ENCODE measurements at regions not wholly inside any gene's neighbourhood (a gene's known extent, or its start where the extent isn't known, plus 50 kb on each side); places are given as distances from the start of the nearest gene placed in this dataset.

GRCh38 chr20:55365745-55366144, 639.6 kb downstream of the CBLN4 start (continued):
- TF ChIP-seq ARNTL (CRISPR knock-in tag; IDR thresholded peaks at IDR 0.05; ENCODE audit: borderline replicate concordance, low read depth) = no peak

- ATAC-seq = no peak
- TF ChIP-seq ARNTL (CRISPR knock-in tag; IDR thresholded peaks at IDR 0.05; ENCODE audit: borderline replicate concordance, low read depth) = no peak
- no peak for TF ChIP-seq ZC3H10 (CRISPR knock-in tag; IDR thresholded peaks at IDR 0.05)
- TF ChIP-seq PPARA (CRISPR knock-in tag; IDR thresholded peaks at IDR 0.05; ENCODE audit: borderline replicate concordance) = no peak
- TF ChIP-seq OSR1 (CRISPR knock-in tag; IDR thresholded peaks at IDR 0.05) = no peak
- no peak for TF ChIP-seq BACH2 (CRISPR knock-in tag; IDR thresholded peaks at IDR 0.05; ENCODE audit: borderline replicate concordance)
- no peak for TF ChIP-seq CSDC2 (CRISPR knock-in tag; IDR thresholded peaks at IDR 0.05)
- TF ChIP-seq ZNF8 (CRISPR knock-in tag; IDR thresholded peaks at IDR 0.05) = no peak
- TF ChIP-seq TSHZ2 (CRISPR knock-in tag; IDR thresholded peaks at IDR 0.05) = no peak
- TF ChIP-seq ESRRG (CRISPR knock-in tag; IDR thresholded peaks at IDR 0.05) = no peak
- no peak for TF ChIP-seq CREB5 (CRISPR knock-in tag; IDR thresholded peaks at IDR 0.05; ENCODE audit: low read depth)
- no peak for TF ChIP-seq TCF4 (CRISPR knock-in tag; IDR thresholded peaks at IDR 0.05; ENCODE audit: borderline replicate concordance)
- no peak for TF ChIP-seq CSRNP3 (CRISPR knock-in tag; IDR thresholded peaks at IDR 0.05)
- TF ChIP-seq RARB (CRISPR knock-in tag; IDR thresholded peaks at IDR 0.05) = no peak
- no peak for TF ChIP-seq SNAI2 (CRISPR knock-in tag; IDR thresholded peaks at IDR 0.05)
Measured at GRCh38 chr20:55360895-55361294, 644.4 kb downstream of the CBLN4 start.

GRCh38 chr20:55354720-55355119, 650.6 kb downstream of the CBLN4 start:
- TF ChIP-seq RARB (CRISPR knock-in tag; IDR thresholded peaks at IDR 0.05) (no peak), ZC3H10 (CRISPR knock-in tag; IDR thresholded peaks at IDR 0.05) (no peak), TOX (CRISPR knock-in tag; IDR thresholded peaks at IDR 0.05; ENCODE audit: borderline replicate concordance) (no peak), OSR1 (CRISPR knock-in tag; IDR thresholded peaks at IDR 0.05) (no peak), ISL1 (CRISPR knock-in tag; IDR thresholded peaks at IDR 0.05) (no peak), ESRRG (CRISPR knock-in tag; IDR thresholded peaks at IDR 0.05) (no peak), ZNF8 (CRISPR knock-in tag; IDR thresholded peaks at IDR 0.05) (no peak), CREB5 (CRISPR knock-in tag; IDR thresholded peaks at IDR 0.05; ENCODE audit: low read depth) (no peak), BACH2 (CRISPR knock-in tag; IDR thresholded peaks at IDR 0.05; ENCODE audit: borderline replicate concordance) (no peak)
- no peak for ATAC-seq

GRCh38 chr20:55353206-55353605, 652.1 kb downstream of the CBLN4 start:
- no peak for TF ChIP-seq ISL1 (CRISPR knock-in tag; IDR thresholded peaks at IDR 0.05)
- ATAC-seq = no peak

GRCh38 chr20:55348223-55348622, 657.1 kb downstream of the CBLN4 start:
- TF ChIP-seq TOX (CRISPR knock-in tag; IDR thresholded peaks at IDR 0.05; ENCODE audit: borderline replicate concordance) (no peak), CSDC2 (CRISPR knock-in tag; IDR thresholded peaks at IDR 0.05) (no peak), ZNF565 (CRISPR knock-in tag; conservative IDR thresholded peaks at IDR 0.05; ENCODE audit: low read depth) (no peak), GLIS3 (CRISPR knock-in tag; IDR thresholded peaks at IDR 0.05) (no peak), ZNF70 (CRISPR knock-in tag; IDR thresholded peaks at IDR 0.05) (no peak), TSHZ2 (CRISPR knock-in tag; IDR thresholded peaks at IDR 0.05) (no peak)
- ATAC-seq = no peak

Data from SK-N-SH treated with all-trans-retinoic acid at 6 μM for 48 hours (cell line).